ENCODE measurements at regions not wholly inside any gene's neighbourhood (a gene's known extent, or its start where the extent isn't known, plus 50 kb on each side); places are given as distances from the start of the nearest gene placed in this dataset.

GRCh38 chr9:126125992-126126409 lies 200.6 kb upstream of the MVB12B start:
- no peak for TF ChIP-seq CTCF (IDR thresholded peaks at IDR 0.05)
- no peak for TF ChIP-seq POLR2AphosphoS5 (IDR thresholded peaks at IDR 0.05)
- TF ChIP-seq EP300 (IDR thresholded peaks at IDR 0.05), result no peak
- TF ChIP-seq POLR2A (IDR thresholded peaks at IDR 0.05), result no peak
